ENCODE measurements at regions not wholly inside any gene's neighbourhood (a gene's known extent, or its start where the extent isn't known, plus 50 kb on each side); places are given as distances from the start of the nearest gene placed in this dataset.

DNA sequence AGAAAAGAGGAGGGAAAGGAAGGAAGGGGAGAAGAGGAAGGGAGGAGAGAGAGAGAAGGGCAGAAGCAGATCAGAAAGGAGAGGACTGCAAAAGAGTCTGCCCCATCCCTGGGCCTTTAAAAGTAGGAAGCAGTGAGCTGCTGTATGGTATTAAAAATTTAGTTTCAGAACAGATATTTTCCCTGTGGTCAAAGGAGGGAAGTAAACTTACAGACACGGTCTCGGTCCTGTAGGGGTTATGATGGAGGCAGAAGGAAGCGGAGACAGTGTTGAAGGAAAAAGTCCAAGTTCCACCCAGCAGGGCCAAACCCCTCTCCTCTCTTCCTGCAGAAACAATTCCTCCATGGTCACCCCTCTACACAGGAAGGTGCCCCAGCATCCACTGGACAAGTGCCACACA lies 122.0 kb upstream of the PROK2 start:
- Histone ChIP-seq H3K4me1 (ENCODE audit: control insufficient read depth, insufficient read depth, low read length) (no peaks in the 10 kb centered on the region), H3K9ac (ENCODE audit: low read depth, low read length) (no peak overlapping the region), H3K9me3 (replicated peaks; ENCODE audit: low read length) (no peaks in the 10 kb centered on the region), H3K4me3 (ENCODE audit: low read length) (no peak overlapping the region), H3K27me3 (ENCODE audit: control insufficient read depth, insufficient read depth, low read length) (peaks cover 64% of the 10 kb centered on the region), H3K4me2 (ENCODE audit: low read length) (no peak overlapping the region), H3K36me3 (ENCODE audit: insufficient read depth, low read length) (no peaks in the 10 kb centered on the region)

DNA sequence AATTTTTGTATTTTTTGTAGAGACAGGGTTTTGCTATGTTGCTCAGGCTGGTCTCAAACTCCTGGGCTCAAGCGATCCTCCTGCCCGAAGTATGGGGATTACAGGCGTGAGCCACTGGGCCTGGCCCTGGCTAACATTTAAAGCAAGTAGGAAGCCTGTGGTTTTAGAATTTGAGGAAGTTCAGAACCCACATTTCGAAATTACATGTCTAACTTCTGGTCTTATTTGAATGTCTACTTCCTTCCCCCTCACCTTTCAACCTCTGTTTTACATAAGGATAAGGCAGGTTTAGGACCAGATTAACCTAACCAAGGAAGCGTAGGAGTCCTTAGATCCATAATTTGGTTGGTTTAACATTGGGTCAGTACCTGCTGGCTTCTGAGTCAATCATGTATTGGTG lies 120.5 kb upstream of the PROK2 start:
- Histone ChIP-seq H3K27me3 (ENCODE audit: control insufficient read depth, insufficient read depth, low read length) (peaks cover 56% of the 10 kb centered on the region), H3K9ac (ENCODE audit: low read depth, low read length) (no peak overlapping the region), H3K4me3 (ENCODE audit: low read length) (no peak overlapping the region), H3K36me3 (ENCODE audit: insufficient read depth, low read length) (no peaks in the 10 kb centered on the region), H3K9me3 (replicated peaks; ENCODE audit: low read length) (no peaks in the 10 kb centered on the region), H3K4me1 (ENCODE audit: control insufficient read depth, insufficient read depth, low read length) (no peaks in the 10 kb centered on the region), H3K4me2 (ENCODE audit: low read length) (no peak overlapping the region)

DNA sequence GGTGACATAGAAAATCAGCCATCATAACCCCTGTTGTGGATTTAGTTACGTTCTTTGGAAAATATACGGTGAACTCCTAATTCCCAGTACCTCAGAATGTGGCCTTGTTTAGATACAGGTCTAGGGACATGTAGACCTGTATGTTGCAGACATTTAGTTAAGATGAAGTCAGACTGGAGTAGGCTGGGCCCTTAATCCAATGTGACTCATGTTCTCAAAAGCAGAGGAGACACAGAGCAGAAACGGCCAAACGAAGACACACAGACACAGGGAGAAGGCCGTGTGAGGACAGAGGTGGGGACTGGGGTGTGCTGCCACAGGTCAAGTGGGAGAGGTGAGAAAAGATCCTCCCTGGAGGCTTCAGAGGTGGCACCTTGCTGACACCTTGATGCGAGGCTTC lies 119.0 kb upstream of the PROK2 start:
- H3K9ac ChIP-seq (ENCODE audit: low read depth, low read length): no peak overlapping the region
- H3K9me3 ChIP-seq (replicated peaks; ENCODE audit: low read length): no peaks in the 10 kb centered on the region

DNA sequence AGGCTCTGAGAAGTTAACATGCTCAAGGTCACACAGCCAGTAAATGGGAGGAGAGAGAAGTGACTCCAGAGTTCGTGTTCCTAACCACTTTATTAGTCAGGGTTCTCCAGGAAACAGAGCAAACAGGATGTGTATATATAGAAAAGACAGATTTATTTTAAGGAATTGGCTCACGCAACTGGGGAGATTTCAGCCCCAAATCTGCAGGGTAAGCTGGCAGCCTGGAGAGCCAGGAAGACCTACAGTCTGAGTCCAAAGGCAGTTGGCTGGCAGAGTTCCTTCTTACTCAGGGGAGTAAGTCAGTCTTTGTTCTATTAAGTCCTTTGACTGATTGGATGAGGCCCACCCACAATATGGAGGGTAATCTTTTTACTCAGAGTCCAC lies 118.2 kb upstream of the PROK2 start:
- Histone ChIP-seq H3K4me1 (ENCODE audit: control insufficient read depth, insufficient read depth, low read length) (no peaks in the 10 kb centered on the region), H3K9ac (ENCODE audit: low read depth, low read length) (no peak overlapping the region), H3K4me3 (ENCODE audit: low read length) (no peak overlapping the region), H3K27me3 (ENCODE audit: control insufficient read depth, insufficient read depth, low read length) (peaks cover 47% of the 10 kb centered on the region), H3K9me3 (replicated peaks; ENCODE audit: low read length) (no peaks in the 10 kb centered on the region), H3K4me2 (ENCODE audit: low read length) (no peak overlapping the region), H3K36me3 (ENCODE audit: insufficient read depth, low read length) (no peaks in the 10 kb centered on the region)

More for the DNA sequence above, 119.0 kb upstream of the PROK2 start:
- H3K27me3 ChIP-seq (ENCODE audit: control insufficient read depth, insufficient read depth, low read length): peaks cover 49% of the 10 kb centered on the region
- no peak overlapping the region for H3K4me3 ChIP-seq (ENCODE audit: low read length)
- H3K4me1 ChIP-seq (ENCODE audit: control insufficient read depth, insufficient read depth, low read length): no peaks in the 10 kb centered on the region
- H3K4me2 ChIP-seq (ENCODE audit: low read length): no peak overlapping the region
- H3K36me3 ChIP-seq (ENCODE audit: insufficient read depth, low read length): no peaks in the 10 kb centered on the region

DNA sequence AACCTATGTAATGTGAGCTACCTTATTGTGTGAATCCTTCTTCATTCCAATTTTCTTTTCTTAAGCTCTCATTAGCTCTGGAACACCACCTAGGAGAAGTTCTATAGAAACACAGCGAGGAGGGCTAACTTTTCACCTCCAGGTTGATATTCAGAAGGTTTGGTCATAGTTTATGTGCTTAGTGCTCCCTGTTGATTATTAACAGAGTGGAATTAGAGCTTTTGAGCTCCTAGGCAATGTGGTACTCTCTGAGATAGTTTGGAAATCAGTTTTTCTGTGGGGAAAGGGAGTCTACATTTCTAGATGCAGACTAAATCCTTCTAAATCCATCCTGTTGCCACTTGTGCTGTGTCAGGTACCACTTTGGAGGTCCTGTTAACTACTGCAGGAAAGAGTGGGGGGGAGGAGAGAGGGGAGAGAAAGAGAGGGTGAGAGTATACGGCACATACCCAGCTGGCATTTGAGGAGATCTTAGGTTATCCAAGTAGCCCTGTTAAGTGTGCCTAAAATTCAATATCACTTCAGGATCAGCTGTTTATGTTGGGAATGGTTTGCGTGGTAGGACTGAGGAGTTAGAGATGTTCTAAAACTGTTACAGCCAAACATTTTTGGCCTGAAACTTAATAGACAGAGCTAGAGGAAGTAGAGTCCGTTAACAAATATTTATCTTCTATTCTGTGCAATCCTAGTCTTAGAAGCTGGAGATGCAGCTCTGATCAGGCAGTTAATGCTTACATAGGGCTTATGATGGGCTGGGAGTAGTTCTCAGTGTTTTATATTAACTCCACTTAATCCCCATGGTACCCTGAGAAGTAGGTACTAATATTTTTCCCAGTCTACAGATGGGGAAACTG lies 117.5 kb upstream of the PROK2 start:
- Histone ChIP-seq H3K4me1 (ENCODE audit: control insufficient read depth, insufficient read depth, low read length) (no peaks in the 10 kb centered on the region), H3K9ac (ENCODE audit: low read depth, low read length) (no peak overlapping the region), H3K9me3 (replicated peaks; ENCODE audit: low read length) (no peaks in the 10 kb centered on the region), H3K27me3 (ENCODE audit: control insufficient read depth, insufficient read depth, low read length) (peaks cover 47% of the 10 kb centered on the region), H3K36me3 (ENCODE audit: insufficient read depth, low read length) (no peaks in the 10 kb centered on the region), H3K4me2 (ENCODE audit: low read length) (no peak overlapping the region), H3K4me3 (ENCODE audit: low read length) (no peak overlapping the region)

DNA sequence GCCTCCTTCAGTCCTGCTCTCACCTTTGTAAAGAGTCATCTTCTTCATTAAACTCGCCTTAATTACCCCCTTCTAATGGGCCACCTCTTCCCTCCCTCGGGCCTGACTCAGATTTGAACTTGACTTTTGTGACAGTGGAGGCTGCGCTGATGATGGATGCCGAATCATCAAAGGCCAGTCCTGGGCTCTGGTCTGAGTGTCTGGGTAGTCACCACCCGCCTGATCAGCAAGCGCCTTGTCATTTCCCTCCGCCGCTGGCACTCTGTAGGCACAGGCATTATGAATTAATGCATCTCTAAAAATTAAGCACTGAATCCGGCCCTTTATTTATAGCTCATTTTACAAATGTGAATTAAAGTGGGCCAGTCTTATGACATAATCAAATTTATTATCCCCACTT lies 116.7 kb upstream of the PROK2 start:
- Histone ChIP-seq H3K36me3 (ENCODE audit: insufficient read depth, low read length) (no peaks in the 10 kb centered on the region), H3K27me3 (ENCODE audit: control insufficient read depth, insufficient read depth, low read length) (peaks cover 47% of the 10 kb centered on the region), H3K9ac (ENCODE audit: low read depth, low read length) (no peak overlapping the region), H3K4me3 (ENCODE audit: low read length) (no peak overlapping the region), H3K9me3 (replicated peaks; ENCODE audit: low read length) (no peaks in the 10 kb centered on the region), H3K4me2 (ENCODE audit: low read length) (no peak overlapping the region), H3K4me1 (ENCODE audit: control insufficient read depth, insufficient read depth, low read length) (no peaks in the 10 kb centered on the region)

DNA sequence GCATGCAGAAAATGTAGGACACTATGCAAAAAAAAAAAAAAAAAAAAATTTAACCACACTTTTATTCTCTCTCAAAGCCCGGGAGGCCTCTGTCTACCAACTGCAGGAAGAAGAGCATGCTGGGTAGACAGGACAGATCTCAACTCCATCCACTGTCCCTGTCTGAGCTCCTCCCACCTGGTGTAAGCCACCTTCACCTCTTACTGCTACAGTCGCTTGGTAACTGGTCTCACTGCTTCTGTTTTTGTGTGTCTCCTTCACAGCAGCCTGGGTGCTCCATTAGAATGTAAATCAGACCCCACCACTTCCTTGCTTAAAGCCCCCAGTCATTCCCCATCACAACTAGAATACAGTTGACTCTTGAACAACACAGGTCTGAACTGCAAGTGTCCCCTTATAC lies 115.1 kb upstream of the PROK2 start:
- Histone ChIP-seq H3K4me1 (ENCODE audit: control insufficient read depth, insufficient read depth, low read length) (no peaks in the 10 kb centered on the region), H3K4me3 (ENCODE audit: low read length) (no peak overlapping the region), H3K9ac (ENCODE audit: low read depth, low read length) (no peak overlapping the region), H3K27me3 (ENCODE audit: control insufficient read depth, insufficient read depth, low read length) (peaks cover 48% of the 10 kb centered on the region), H3K36me3 (ENCODE audit: insufficient read depth, low read length) (no peaks in the 10 kb centered on the region), H3K9me3 (replicated peaks; ENCODE audit: low read length) (no peaks in the 10 kb centered on the region), H3K4me2 (ENCODE audit: low read length) (no peak overlapping the region)

DNA sequence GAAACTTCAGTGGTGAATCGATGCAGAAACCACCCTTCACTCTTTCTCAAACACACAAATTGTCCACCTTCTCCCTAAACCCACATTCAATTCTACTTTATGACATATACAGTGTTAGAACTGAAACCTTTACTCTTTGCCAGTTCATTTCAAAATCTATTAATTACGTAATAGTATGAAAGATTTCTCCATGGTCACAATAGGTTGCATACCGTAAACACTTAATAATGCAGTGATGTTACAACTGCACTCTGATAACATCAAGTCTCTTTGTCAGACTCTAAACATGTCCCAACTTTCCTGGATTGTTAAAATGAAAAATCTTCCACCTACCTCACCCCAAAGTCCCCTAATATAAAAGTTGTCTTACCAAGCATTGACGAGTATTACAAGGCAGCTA lies 111.8 kb upstream of the PROK2 start:
- Histone ChIP-seq H3K9me3 (replicated peaks; ENCODE audit: low read length) (no peaks in the 10 kb centered on the region), H3K9ac (ENCODE audit: low read depth, low read length) (no peak overlapping the region), H3K27me3 (ENCODE audit: control insufficient read depth, insufficient read depth, low read length) (peaks cover 50% of the 10 kb centered on the region), H3K4me3 (ENCODE audit: low read length) (no peak overlapping the region), H3K4me1 (ENCODE audit: control insufficient read depth, insufficient read depth, low read length) (no peaks in the 10 kb centered on the region), H3K36me3 (ENCODE audit: insufficient read depth, low read length) (no peaks in the 10 kb centered on the region), H3K4me2 (ENCODE audit: low read length) (no peak overlapping the region)

DNA sequence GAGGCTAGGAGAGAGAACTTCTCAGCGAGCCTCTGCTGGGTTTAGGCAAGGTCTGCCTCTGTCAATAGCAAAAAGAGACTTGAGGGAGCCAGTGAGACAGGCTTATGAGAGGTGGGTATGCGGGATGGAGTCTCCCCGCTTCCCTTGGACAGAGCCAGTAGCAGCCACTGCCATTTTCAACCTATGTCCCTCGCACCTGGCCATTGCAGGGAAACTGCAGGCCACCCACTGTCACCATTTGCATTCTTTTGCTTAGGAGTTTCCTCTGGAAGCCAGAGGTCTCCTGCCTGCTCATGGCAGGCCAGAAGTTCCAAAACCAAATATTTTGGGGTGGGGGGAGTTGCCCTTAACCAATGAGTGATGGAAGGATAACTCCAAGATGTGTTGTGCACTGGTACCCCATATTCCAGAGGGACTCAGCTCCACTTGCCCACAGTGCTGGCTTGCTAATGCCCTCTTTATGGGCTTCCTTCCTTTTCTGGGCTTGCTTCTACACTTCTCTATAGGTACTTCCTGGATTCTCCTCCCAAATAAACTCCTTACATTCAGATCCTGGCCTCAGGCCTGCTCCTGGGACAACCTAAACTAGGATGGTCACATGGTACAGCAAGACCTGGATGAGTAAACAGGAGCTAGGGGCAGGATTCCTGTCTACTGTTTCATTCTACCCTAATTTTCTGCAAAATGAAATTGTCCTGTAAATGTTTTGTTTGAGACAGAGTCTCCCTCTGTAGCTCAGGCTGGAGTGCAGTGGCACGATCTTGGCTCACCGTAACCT lies 108.9 kb upstream of the PROK2 start:
- Histone ChIP-seq H3K4me2 (ENCODE audit: low read length) (no peak overlapping the region), H3K4me3 (ENCODE audit: low read length) (no peak overlapping the region), H3K27me3 (ENCODE audit: control insufficient read depth, insufficient read depth, low read length) (peaks cover 58% of the 10 kb centered on the region), H3K9ac (ENCODE audit: low read depth, low read length) (no peak overlapping the region), H3K9me3 (replicated peaks; ENCODE audit: low read length) (no peaks in the 10 kb centered on the region), H3K4me1 (ENCODE audit: control insufficient read depth, insufficient read depth, low read length) (no peaks in the 10 kb centered on the region), H3K36me3 (ENCODE audit: insufficient read depth, low read length) (no peaks in the 10 kb centered on the region)

DNA sequence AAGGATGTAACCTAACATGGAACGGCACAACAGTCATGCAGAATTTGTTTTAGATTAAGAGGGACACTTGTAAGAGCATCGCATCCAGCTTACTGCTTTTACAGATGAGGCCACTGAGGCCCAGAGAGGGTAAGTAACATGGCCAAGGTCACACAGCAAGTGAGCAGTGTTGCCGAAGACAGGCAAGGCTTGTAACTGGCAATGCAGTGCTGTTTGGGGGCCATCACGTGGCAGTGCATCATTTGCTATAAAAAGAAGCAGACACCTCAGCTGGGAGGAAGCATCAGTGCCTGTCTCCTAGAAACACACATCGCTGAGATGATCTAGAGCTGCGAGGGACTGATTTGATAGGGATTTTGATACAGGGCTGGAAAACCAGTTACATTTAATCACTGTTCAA lies 108.2 kb upstream of the PROK2 start:
- H3K9me3 ChIP-seq (replicated peaks; ENCODE audit: low read length): no peaks in the 10 kb centered on the region
- H3K36me3 ChIP-seq (ENCODE audit: insufficient read depth, low read length): no peaks in the 10 kb centered on the region
- H3K4me1 ChIP-seq (ENCODE audit: control insufficient read depth, insufficient read depth, low read length): no peaks in the 10 kb centered on the region
- H3K4me3 ChIP-seq (ENCODE audit: low read length): no peak overlapping the region
- H3K27me3 ChIP-seq (ENCODE audit: control insufficient read depth, insufficient read depth, low read length): peaks cover 60% of the 10 kb centered on the region
- no peak overlapping the region for H3K9ac ChIP-seq (ENCODE audit: low read depth, low read length)
- no peak overlapping the region for H3K4me2 ChIP-seq (ENCODE audit: low read length)

DNA sequence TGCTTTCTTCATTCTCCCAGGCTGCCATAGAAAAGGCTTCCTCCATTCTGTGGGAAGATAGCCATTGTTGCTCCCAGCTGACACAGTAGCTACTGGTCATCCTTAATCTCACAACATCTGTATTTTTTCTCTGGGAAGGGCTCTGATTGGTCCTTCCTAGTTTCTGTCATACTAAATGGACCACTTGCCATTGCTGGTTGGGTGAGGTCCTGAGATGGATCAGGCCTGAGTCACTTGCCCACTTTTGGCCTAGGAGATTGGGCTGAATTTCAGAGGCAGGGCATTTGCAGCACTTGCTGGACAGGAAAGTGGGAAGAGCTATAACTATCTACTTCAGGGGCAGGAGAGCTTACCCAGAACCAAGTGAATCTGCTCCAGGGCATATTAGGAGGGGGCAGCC lies 106.5 kb upstream of the PROK2 start:
- Histone ChIP-seq H3K9ac (ENCODE audit: low read depth, low read length) (no peak overlapping the region), H3K4me2 (ENCODE audit: low read length) (no peak overlapping the region), H3K4me1 (ENCODE audit: control insufficient read depth, insufficient read depth, low read length) (no peaks in the 10 kb centered on the region), H3K9me3 (replicated peaks; ENCODE audit: low read length) (no peaks in the 10 kb centered on the region), H3K36me3 (ENCODE audit: insufficient read depth, low read length) (no peaks in the 10 kb centered on the region), H3K4me3 (ENCODE audit: low read length) (no peak overlapping the region), H3K27me3 (ENCODE audit: control insufficient read depth, insufficient read depth, low read length) (peaks cover 60% of the 10 kb centered on the region)
